ENCODE measurements at regions not wholly inside any gene's neighbourhood (a gene's known extent, or its start where the extent isn't known, plus 50 kb on each side); places are given as distances from the start of the nearest gene placed in this dataset.

GRCh38 chr21:41573902-41574690 is 66.1 kb upstream of the TMPRSS2 start:
- Mint-ChIP-seq H3K9me3 (ENCODE audit: low read depth) (peaks cover 43% of the 10 kb centered on the region), H3K4me3 (ENCODE audit: unreplicated experiment) (no peak overlapping the region), H3K4me1 (ENCODE audit: low read depth) (no peaks in the 10 kb centered on the region), H3K27ac (ENCODE audit: unreplicated experiment) (no peak overlapping the region), H3K36me3 (ENCODE audit: low read depth) (peaks cover 6% of the 10 kb centered on the region), H3K27me3 (ENCODE audit: low read depth) (peaks cover 12% of the 10 kb centered on the region)
- TF ChIP-seq, protein P1, sequence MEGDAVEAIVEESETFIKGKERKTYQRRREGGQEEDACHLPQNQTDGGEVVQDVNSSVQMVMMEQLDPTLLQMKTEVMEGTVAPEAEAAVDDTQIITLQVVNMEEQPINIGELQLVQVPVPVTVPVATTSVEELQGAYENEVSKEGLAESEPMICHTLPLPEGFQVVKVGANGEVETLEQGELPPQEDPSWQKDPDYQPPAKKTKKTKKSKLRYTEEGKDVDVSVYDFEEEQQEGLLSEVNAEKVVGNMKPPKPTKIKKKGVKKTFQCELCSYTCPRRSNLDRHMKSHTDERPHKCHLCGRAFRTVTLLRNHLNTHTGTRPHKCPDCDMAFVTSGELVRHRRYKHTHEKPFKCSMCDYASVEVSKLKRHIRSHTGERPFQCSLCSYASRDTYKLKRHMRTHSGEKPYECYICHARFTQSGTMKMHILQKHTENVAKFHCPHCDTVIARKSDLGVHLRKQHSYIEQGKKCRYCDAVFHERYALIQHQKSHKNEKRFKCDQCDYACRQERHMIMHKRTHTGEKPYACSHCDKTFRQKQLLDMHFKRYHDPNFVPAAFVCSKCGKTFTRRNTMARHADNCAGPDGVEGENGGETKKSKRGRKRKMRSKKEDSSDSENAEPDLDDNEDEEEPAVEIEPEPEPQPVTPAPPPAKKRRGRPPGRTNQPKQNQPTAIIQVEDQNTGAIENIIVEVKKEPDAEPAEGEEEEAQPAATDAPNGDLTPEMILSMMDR (IDR thresholded peaks at IDR 0.05), result no peak
- no peak for DNase-seq (ENCODE audit: low spot score)

- no peak for DNase-seq (ENCODE audit: low spot score)
- Mint-ChIP-seq H3K4me3 (ENCODE audit: unreplicated experiment) (no peak overlapping the region), H3K27me3 (ENCODE audit: low read depth) (peaks cover 20% of the 10 kb centered on the region), H3K27ac (ENCODE audit: unreplicated experiment) (no peak overlapping the region), H3K36me3 (ENCODE audit: low read depth) (peaks cover 3% of the 10 kb centered on the region), H3K9me3 (ENCODE audit: low read depth) (peaks cover 25% of the 10 kb centered on the region), H3K4me1 (ENCODE audit: low read depth) (no peaks in the 10 kb centered on the region)
- TF ChIP-seq, protein P1 (IDR thresholded peaks at IDR 0.05), result no peak
These were observed 64.1 kb upstream of the TMPRSS2 start for GRCh38 chr21:41571938-41572510.

- DNase-seq (ENCODE audit: low spot score), result no peak
- Mint-ChIP-seq H3K27ac (ENCODE audit: unreplicated experiment) (no peak overlapping the region), H3K4me3 (ENCODE audit: unreplicated experiment) (no peak overlapping the region), H3K27me3 (ENCODE audit: low read depth) (peaks cover 20% of the 10 kb centered on the region), H3K9me3 (ENCODE audit: low read depth) (peaks cover 15% of the 10 kb centered on the region), H3K36me3 (ENCODE audit: low read depth) (peaks cover 3% of the 10 kb centered on the region), H3K4me1 (ENCODE audit: low read depth) (no peaks in the 10 kb centered on the region)
- TF ChIP-seq, protein P1 (IDR thresholded peaks at IDR 0.05), result no peak
These were observed 62.9 kb upstream of the TMPRSS2 start for GRCh38 chr21:41570791-41571355.

DNA sequence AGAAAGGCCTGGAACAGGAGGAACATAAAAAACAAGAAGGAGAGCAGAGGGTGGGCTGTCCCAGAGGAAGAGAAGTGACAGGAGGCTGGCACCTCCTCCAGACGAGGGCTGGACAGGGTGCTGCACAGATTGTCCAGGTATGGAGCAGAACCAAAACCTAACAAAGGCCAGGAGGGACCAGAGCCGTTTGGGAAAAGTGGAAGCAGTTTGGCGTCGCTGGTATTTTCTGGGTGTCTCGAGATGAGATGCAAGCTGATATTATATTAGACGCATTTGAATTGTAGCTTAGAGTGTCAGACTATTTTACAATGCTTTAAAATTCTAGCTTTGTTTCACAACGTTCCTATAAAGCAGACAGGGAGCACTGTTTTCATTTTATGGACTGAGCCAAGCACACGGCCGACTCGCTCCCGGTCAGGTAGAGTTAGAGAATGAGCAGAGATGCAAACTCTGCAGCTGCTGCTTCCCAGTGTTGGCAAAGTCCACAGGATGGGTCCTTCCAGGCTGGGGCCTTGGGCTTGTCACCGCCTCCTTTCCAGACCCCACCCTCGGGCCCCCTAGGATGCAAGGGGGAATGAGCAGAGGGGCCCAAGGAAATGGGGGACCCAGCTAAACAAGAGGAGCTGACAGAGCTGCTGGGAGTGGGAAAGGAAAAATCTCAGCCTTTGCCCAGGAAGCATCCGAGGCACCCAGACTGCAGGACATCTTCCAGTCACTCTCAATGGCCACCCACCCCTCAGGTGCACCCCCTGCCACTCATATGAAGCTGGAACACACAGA is 60.8 kb upstream of the TMPRSS2 start:
- no peak overlapping the region for H3K4me3 Mint-ChIP-seq (ENCODE audit: unreplicated experiment)
- peaks cover 5% of the 10 kb centered on the region for H3K4me1 Mint-ChIP-seq (ENCODE audit: low read depth)
- H3K9me3 Mint-ChIP-seq (ENCODE audit: low read depth), result peaks cover 10% of the 10 kb centered on the region
- DNase-seq (ENCODE audit: low spot score), result no peak
- no peak overlapping the region for H3K27ac Mint-ChIP-seq (ENCODE audit: unreplicated experiment)
- H3K27me3 Mint-ChIP-seq (ENCODE audit: low read depth), result peaks cover 19% of the 10 kb centered on the region
- TF ChIP-seq, protein P1 (IDR thresholded peaks at IDR 0.05), result no peak
- H3K36me3 Mint-ChIP-seq (ENCODE audit: low read depth), result peaks cover 3% of the 10 kb centered on the region
